ENCODE measurements at regions not wholly inside any gene's neighbourhood (a gene's known extent, or its start where the extent isn't known, plus 50 kb on each side); places are given as distances from the start of the nearest gene placed in this dataset.

DNA sequence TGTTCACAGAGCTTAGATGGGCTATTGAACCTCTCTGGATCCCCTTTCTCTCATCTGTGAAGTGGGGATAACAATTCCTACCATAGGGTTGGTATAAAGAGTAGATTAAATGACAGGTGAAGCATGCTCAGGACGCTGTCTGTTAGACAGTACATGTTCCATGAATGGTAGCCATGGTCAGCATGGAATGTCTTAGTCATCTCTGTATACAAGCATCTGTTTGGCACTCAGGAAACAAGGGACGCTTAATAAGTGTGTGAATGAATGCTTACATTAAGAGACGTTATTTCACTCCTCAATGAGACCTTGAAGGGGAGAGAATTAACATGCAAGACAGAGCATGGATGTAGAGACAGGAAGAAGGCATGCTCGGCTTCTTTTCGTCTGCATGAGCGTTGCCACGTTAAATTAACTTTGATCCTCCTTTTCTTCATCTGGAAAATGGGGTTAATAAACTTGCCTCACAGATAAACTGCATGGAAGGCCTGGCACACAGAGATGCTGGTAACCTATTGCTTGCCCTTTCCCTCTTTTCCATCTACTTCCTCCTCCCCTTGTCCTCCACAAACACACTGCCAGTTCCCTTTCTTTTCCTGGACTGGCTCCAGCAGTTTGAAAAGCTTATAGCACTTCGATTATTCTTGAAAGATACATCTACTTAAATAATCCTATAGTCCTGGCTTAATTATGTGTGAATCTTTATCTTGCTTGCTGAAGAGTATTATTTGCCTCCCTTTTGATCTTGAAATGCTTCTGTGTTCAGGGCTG is 267.2 kb upstream of the MTNR1B start:
- no peak for DNase-seq (ENCODE audit: low read depth)
- H3K4me3 ChIP-seq (ENCODE audit: low read depth, low read length) = no peak overlapping the region
- TF ChIP-seq, protein P1, sequence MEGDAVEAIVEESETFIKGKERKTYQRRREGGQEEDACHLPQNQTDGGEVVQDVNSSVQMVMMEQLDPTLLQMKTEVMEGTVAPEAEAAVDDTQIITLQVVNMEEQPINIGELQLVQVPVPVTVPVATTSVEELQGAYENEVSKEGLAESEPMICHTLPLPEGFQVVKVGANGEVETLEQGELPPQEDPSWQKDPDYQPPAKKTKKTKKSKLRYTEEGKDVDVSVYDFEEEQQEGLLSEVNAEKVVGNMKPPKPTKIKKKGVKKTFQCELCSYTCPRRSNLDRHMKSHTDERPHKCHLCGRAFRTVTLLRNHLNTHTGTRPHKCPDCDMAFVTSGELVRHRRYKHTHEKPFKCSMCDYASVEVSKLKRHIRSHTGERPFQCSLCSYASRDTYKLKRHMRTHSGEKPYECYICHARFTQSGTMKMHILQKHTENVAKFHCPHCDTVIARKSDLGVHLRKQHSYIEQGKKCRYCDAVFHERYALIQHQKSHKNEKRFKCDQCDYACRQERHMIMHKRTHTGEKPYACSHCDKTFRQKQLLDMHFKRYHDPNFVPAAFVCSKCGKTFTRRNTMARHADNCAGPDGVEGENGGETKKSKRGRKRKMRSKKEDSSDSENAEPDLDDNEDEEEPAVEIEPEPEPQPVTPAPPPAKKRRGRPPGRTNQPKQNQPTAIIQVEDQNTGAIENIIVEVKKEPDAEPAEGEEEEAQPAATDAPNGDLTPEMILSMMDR (IDR thresholded peaks at IDR 0.05; ENCODE audit: insufficient read depth, low read depth, low read length) = no peak

DNA sequence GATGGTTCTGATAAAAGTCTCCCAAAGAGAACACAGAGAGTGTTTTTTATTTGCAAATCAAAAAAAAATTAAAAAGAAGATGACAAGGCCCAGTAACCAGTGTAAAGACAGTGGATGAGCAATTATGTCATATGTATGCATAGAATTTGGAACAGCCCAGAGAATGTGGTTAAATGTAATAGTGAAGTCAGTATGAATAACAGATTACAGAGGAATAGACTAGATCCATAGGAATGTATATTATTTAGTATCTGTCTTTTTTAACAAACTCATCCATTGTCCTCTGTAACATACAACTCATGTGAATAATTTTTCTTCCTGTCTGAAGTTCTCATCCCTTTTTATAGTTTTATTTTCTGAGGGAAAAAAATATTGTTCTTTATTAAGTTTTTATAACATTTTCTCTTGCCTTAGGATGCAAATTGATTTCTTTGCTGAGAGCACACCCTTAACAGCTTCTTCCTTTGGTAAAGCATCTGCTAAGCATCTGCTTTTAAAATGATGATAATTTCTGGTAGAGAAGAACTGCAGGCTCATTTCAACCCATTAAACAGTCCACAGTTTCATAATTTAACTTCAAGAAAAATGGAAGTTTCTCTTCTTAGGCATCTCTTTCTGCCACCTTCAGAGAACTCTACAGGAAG is 266.5 kb upstream of the MTNR1B start:
- TF ChIP-seq, protein P1 (IDR thresholded peaks at IDR 0.05; ENCODE audit: insufficient read depth, low read depth, low read length) = no peak
- no peak for DNase-seq (ENCODE audit: low read depth)
- H3K4me3 ChIP-seq (ENCODE audit: low read depth, low read length) = no peak overlapping the region

DNA sequence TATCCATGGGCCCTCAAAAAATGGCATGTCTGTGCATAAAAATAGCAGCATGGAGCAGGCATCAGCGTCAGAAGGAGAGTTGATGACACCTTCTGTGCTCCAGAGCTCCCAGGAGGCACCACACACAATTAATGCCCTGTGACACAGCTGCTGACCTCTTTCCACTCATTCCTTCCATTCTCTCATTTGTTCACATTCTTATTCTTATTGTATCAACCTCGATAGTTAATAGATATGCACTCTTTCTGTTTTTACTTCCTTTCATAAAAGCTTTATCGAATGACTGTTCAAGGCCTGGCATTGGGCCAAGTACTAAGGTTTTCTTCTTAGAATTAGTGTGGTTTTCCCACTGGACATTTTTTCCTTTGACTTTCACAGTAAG is 266.0 kb upstream of the MTNR1B start:
- H3K4me3 ChIP-seq (ENCODE audit: low read depth, low read length) = no peak overlapping the region
- no peak for DNase-seq (ENCODE audit: low read depth)
- TF ChIP-seq, protein P1 (IDR thresholded peaks at IDR 0.05; ENCODE audit: insufficient read depth, low read depth, low read length) = no peak

DNA sequence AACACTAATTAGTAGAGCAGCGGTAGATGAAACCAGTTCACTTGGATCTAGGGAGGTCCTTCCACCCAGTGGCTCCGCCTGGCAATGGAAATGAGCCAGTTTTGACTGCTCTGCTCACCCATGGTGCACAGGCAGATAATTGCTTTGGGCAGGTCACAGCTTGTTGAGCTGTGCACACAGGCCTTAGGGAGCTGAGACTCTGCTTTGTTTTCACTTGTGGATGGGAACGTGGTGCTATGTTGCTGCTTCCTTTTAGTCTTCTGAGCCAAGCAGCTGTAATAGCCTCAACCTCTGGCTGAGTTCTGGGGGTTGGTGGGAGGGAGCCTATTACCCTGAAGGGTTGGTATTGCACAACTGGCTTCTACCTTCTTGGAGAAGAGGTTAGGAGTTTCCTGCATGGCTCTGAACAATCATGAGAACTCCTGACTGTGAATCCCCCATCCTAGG is 262.3 kb upstream of the MTNR1B start:
- no peak for DNase-seq (ENCODE audit: low read depth)
- TF ChIP-seq, protein P1 (IDR thresholded peaks at IDR 0.05; ENCODE audit: insufficient read depth, low read depth, low read length) = no peak
- no peak overlapping the region for H3K4me3 ChIP-seq (ENCODE audit: low read depth, low read length)

DNA sequence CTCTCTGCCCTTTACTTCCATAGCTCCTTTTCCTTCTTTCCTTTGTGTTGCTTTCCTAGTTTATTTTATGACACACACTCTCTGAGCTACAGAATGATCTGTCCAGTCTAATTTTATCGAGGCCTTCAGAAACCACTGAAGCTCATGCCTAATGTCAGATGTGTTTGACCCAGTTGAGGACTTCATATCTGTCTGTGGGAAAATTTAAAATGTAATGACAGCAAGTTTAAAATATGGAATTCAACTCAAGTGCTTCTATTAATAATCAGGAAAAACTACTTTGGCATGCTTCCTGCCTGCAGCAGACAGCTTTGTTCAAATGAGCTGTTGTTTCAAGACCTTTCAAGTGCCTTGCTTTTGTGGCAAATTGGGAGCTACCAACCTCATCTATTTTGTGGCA is 261.8 kb upstream of the MTNR1B start:
- no peak for DNase-seq (ENCODE audit: low read depth)
- H3K4me3 ChIP-seq (ENCODE audit: low read depth, low read length) = no peak overlapping the region
- TF ChIP-seq, protein P1 (IDR thresholded peaks at IDR 0.05; ENCODE audit: insufficient read depth, low read depth, low read length) = no peak

DNA sequence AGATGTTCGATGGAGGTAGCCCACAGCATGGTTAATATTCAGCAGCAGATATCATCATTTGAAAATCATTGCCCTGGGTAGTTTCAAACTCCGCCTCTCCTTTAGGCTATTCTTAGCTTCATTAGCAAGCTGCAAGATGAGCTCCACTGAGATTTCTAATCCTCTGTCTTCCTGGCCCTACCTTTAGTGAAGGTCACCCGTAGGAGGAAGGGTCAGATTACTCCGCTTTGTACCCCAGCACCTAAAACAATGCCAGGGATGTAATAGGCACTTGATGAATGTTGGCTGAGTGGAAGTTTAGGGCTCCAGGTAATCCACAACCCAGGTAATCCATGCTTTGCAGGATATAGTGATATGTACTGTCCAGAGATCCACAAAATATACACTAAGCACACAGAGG is 260.1 kb upstream of the MTNR1B start:
- TF ChIP-seq, protein P1 (IDR thresholded peaks at IDR 0.05; ENCODE audit: insufficient read depth, low read depth, low read length) = no peak
- no peak for DNase-seq (ENCODE audit: low read depth)
- H3K4me3 ChIP-seq (ENCODE audit: low read depth, low read length) = no peak overlapping the region

Data from fibroblast of villous mesenchyme (primary cell).